HEK293 (cell line): ENCODE measurements at regions not wholly inside any gene's neighbourhood (a gene's known extent, or its start where the extent isn't known, plus 50 kb on each side); places are given as distances from the start of the nearest gene placed in this dataset.

Experiments used
- CTCF ChIA-PET: fragments of 350-600 bp; formaldehyde crosslinking; extraction: SDS; loops from one replicate; lab custom pipeline; 2021; ENCODE audit warnings: antibody characterized with exemption; lab: Yijun Ruan, JAX
- POLR2A ChIA-PET: fragments of 300-600 bp; formaldehyde crosslinking; extraction: SDS; loops from one replicate; lab custom pipeline; 2020; ENCODE audit warnings: antibody characterized with exemption, inconsistent platforms; lab: Yijun Ruan, JAX
- H3K27ac ChIP-seq: fragments of 200-500 bp; sonication (Bioruptor generic); 2 replicates; pipeline ENCODE4 v1.5.1; 2014; ENCODE audit warnings: low read depth, low read length, control low read depth, inconsistent platforms; ENCODE audit errors: extremely low read depth
- H3K36me3 ChIP-seq, 2 experiments: fragments of 200-500 bp in 1 of 2; sonication (Bioruptor generic) in 1 of 2; 1 replicate in 1 of 2; 2 replicates in 1 of 2; pipeline ENCODE4 v1.5.1; 2014 to 2017; ENCODE audit warnings: inconsistent platforms in 2 of 2, low read length in 2 of 2; ENCODE audit not compliant: control insufficient read depth in 2 of 2, insufficient read depth in 1 of 2
- H3K4me1 ChIP-seq: fragments of 200-500 bp; sonication (Bioruptor generic); 2 replicates; pipeline ENCODE4 v1.5.1; 2014; ENCODE audit warnings: mild to moderate bottlenecking, low read length, inconsistent platforms; ENCODE audit not compliant: control insufficient read depth, insufficient read depth
- H3K4me3 ChIP-seq: 2 replicates; pipeline ENCODE4 v1.5.1; 2011; ENCODE audit warnings: low read depth, mild to moderate bottlenecking, control low read depth, low read length, moderate library complexity
- H3K9me3 ChIP-seq: fragments of 200-500 bp; sonication (Bioruptor generic); 2 replicates; pipeline ENCODE4 v1.5.1; 2014; ENCODE audit warnings: low read depth, low read length, inconsistent platforms; ENCODE audit not compliant: control insufficient read depth, insufficient read depth
- HOXA7 ChIP-seq: sonication (generic); formaldehyde crosslinking; IDR thresholded peaks from 2 replicates; pipeline ENCODE4 v1.8.1; 2022; ENCODE audit warnings: missing genetic modification reagents, borderline replicate concordance
- MYNN ChIP-seq: fragments of 450-650 bp; formaldehyde crosslinking; IDR thresholded peaks from 2 replicates; pipeline ENCODE4 v1.5.1; 2016; ENCODE audit warnings: missing biosample characterization, missing genetic modification characterization, borderline replicate concordance
- PRDM1 ChIP-seq: fragments of 450-650 bp; formaldehyde crosslinking; IDR thresholded peaks from 2 replicates; pipeline ENCODE4; 2016; ENCODE audit warnings: missing biosample characterization, missing genetic modification characterization
- SALL2 ChIP-seq: fragments of 450-650 bp; formaldehyde crosslinking; IDR thresholded peaks from 2 replicates; pipeline ENCODE4 v1.5.0; 2017; ENCODE audit warnings: missing biosample characterization, mild to moderate bottlenecking, missing genetic modification characterization, borderline replicate concordance
- SP2 ChIP-seq: fragments of 450-650 bp; formaldehyde crosslinking; IDR thresholded peaks from 2 replicates; pipeline ENCODE4 v1.5.1; 2016; ENCODE audit warnings: missing biosample characterization, missing genetic modification characterization
- YY2 ChIP-seq: fragments of 450-650 bp; formaldehyde crosslinking; IDR thresholded peaks from 2 replicates; pipeline ENCODE4 v1.5.1; 2016; ENCODE audit warnings: missing biosample characterization, missing genetic modification characterization
- ZEB2 ChIP-seq: fragments of 450-650 bp; formaldehyde crosslinking; IDR thresholded peaks from 2 replicates; pipeline ENCODE4 v1.5.1; 2016; ENCODE audit warnings: missing biosample characterization, missing genetic modification characterization
- ZNF155 ChIP-seq: fragments of 450-650 bp; formaldehyde crosslinking; IDR thresholded peaks from 2 replicates; pipeline ENCODE4 v1.5.1; 2016; ENCODE audit warnings: missing biosample characterization, missing genetic modification characterization
- ZNF2 ChIP-seq: fragments of 450-650 bp; formaldehyde crosslinking; IDR thresholded peaks from 2 replicates; pipeline ENCODE4 v1.5.1; 2016; ENCODE audit warnings: missing biosample characterization, missing genetic modification characterization
- ZNF214 ChIP-seq: fragments of 450-650 bp; formaldehyde crosslinking; IDR thresholded peaks from 2 replicates; pipeline ENCODE4 v1.5.1; 2017; ENCODE audit warnings: missing biosample characterization, mild to moderate bottlenecking, missing genetic modification characterization, borderline replicate concordance
- ZNF433 ChIP-seq: fragments of 450-650 bp; formaldehyde crosslinking; IDR thresholded peaks from 2 replicates; pipeline ENCODE4 v1.5.1; 2016; ENCODE audit warnings: missing biosample characterization, missing genetic modification characterization, low read depth
- ZNF501 ChIP-seq: fragments of 450-650 bp; formaldehyde crosslinking; IDR thresholded peaks from 2 replicates; pipeline ENCODE4 v1.5.1; 2016; ENCODE audit warnings: missing biosample characterization, missing genetic modification characterization
- ZNF513 ChIP-seq: fragments of 450-650 bp; IDR thresholded peaks from 2 replicates; pipeline ENCODE4 v1.5.1; 2018; ENCODE audit warnings: missing biosample characterization, missing genetic modification characterization
- ZNF555 ChIP-seq: fragments of 450-650 bp; formaldehyde crosslinking; conservative IDR thresholded peaks from 2 replicates; pipeline ENCODE4 v1.5.1; 2017; ENCODE audit warnings: missing biosample characterization, mild to moderate bottlenecking, missing genetic modification characterization, inconsistent platforms
- ZNF558 ChIP-seq: fragments of 450-650 bp; formaldehyde crosslinking; IDR thresholded peaks from 2 replicates; pipeline ENCODE4 v1.5.1; 2016; ENCODE audit warnings: missing biosample characterization, missing genetic modification characterization
- ZNF621 ChIP-seq: fragments of 450-650 bp; formaldehyde crosslinking; IDR thresholded peaks from 2 replicates; pipeline ENCODE4 v1.5.1; 2017; ENCODE audit warnings: missing biosample characterization, missing genetic modification characterization
- ZNF670 ChIP-seq: fragments of 450-650 bp; formaldehyde crosslinking; IDR thresholded peaks from 2 replicates; pipeline ENCODE4 v1.5.1; 2016; ENCODE audit warnings: missing biosample characterization, missing genetic modification characterization, low read depth
- ZXDB ChIP-seq: fragments of 450-650 bp; formaldehyde crosslinking; IDR thresholded peaks from 2 replicates; pipeline ENCODE4 v1.5.1; 2016; ENCODE audit warnings: missing biosample characterization, missing genetic modification characterization
- TF ChIP-seq, protein P1 (sequence below): fragments of 450-650 bp; formaldehyde crosslinking; IDR thresholded peaks from 2 replicates; pipeline ENCODE4 v1.5.1; 2017; ENCODE audit warnings: missing biosample characterization, missing genetic modification characterization
- TF ChIP-seq, protein P2 (sequence below): sonication (generic); formaldehyde crosslinking; IDR thresholded peaks from 2 replicates; pipeline ENCODE4 v1.8.1; 2022; ENCODE audit warnings: mild to moderate bottlenecking, moderate library complexity, missing genetic modification reagents

DNA sequence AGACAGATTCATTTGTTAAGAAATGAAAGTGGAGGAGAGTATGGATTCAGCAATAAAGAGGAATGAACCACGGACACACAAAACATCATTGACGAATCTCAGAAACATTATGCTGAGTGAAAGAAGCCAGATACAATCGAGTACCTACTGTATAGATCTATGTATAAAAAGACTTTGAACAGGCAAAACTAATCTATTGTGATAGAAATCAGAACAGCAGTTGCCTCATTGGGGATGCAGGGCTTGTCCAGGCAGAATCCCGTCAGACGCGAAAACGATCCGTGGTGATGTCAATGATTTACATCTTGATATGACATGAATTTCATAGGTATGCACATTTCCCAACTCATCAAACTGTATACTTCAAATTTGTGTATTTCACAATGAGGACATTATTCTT is 265.2 kb downstream of the CBLN4 start (continued):
- TF ChIP-seq ZNF621 (tag by site-specific recombination) (no peak), ZNF214 (tag by site-specific recombination) (no peak), ZNF501 (tag by site-specific recombination) (no peak), ZEB2 (tag by site-specific recombination) (no peak)
- TF ChIP-seq, protein P1, sequence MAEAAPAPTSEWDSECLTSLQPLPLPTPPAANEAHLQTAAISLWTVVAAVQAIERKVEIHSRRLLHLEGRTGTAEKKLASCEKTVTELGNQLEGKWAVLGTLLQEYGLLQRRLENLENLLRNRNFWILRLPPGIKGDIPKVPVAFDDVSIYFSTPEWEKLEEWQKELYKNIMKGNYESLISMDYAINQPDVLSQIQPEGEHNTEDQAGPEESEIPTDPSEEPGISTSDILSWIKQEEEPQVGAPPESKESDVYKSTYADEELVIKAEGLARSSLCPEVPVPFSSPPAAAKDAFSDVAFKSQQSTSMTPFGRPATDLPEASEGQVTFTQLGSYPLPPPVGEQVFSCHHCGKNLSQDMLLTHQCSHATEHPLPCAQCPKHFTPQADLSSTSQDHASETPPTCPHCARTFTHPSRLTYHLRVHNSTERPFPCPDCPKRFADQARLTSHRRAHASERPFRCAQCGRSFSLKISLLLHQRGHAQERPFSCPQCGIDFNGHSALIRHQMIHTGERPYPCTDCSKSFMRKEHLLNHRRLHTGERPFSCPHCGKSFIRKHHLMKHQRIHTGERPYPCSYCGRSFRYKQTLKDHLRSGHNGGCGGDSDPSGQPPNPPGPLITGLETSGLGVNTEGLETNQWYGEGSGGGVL = no peak

DNA sequence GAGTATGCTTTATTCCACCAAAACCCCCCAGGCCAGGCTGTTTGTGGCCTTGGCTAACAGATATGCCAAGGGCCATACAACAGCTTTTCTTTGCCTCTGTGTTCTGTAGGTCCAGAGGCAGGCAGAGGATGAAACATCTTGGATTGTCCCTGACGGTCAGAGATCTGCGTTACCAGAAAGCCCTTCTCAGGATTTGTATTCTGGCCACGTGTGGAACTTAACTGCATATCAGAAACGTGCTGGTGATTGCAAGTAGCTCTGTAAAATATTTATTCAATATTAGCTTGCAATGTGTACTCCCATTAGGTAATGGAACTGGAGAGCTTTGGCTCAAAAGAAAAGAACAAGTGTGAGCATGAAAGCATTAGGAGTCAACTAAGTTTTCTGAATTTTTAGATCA is 275.0 kb downstream of the CBLN4 start:
- no peak overlapping the region for H3K4me3 ChIP-seq
- H3K27ac ChIP-seq = no peak overlapping the region
- no peaks in the 10 kb centered on the region for H3K36me3 ChIP-seq
- no peaks in the 10 kb centered on the region for H3K4me1 ChIP-seq
- ChIA-PET CTCF (no interaction called here), POLR2A (no interaction called here)
- H3K9me3 ChIP-seq = no peaks in the 10 kb centered on the region
- TF ChIP-seq SP2 = no peak
- TF ChIP-seq ZNF513 (tag by site-specific recombination) = no peak

DNA sequence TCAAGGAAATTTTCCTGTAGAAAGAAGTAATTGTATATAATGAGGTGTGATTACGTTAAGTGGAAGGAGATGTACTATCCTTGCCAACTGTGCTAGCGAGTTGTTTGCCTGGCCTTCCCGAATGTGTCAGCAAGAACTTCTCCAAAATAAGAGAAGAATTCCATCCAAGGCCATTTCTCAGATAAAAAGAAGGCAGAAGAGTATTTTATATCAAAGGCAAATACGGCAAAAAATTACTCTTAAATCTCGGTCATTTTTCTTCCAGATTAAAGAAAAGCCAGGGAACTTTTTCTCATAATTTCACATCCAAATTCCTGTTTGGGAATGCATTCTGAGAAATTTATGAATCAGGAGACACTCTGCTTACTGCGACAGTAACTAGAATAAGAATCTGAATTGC is 290.6 kb downstream of the CBLN4 start:
- POLR2A ChIA-PET = interaction anchor here (0.5 kb wide), 1 partner anchor 113 kb away, joined by 3 read pairs; no protein-coding TSS in a partner anchor
- no peak overlapping the region for H3K4me3 ChIP-seq
- no peaks in the 10 kb centered on the region for H3K36me3 ChIP-seq
- CTCF ChIA-PET = interaction anchor here (0.6 kb wide), 1 partner anchor 104 kb away, joined by 3 read pairs; no protein-coding TSS in a partner anchor
- no peak overlapping the region for H3K27ac ChIP-seq
- TF ChIP-seq MYNN (tag by site-specific recombination) (no peak), ZNF555 (tag by site-specific recombination) (no peak), ZXDB (tag by site-specific recombination) (no peak), ZNF433 (tag by site-specific recombination) (no peak), ZNF670 (tag by site-specific recombination) (no peak), SP2 (no peak)
- H3K4me1 ChIP-seq = no peaks in the 10 kb centered on the region
- H3K9me3 ChIP-seq = no peaks in the 10 kb centered on the region

DNA sequence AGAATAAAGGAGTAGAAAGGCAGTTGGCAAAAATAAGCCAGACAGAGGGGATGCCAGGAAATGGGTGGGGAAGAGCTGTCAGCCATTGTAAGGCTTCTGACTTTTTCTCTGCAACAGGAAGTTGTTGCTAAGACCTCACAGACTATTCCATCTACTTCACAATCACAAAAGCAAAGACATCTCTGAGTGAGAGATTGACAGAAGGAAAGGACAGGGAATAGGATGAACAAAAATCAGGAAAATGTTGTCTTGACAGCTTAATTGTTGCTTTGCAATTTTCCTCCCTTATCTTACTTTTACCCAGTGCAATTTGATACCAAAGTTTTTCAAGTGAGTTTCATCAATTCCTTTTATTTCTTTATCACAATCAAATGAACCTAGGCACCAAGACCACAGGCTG is 291.2 kb downstream of the CBLN4 start:
- ChIA-PET POLR2A (no interaction called here), CTCF (no interaction called here)
- TF ChIP-seq PRDM1 (no peak), ZNF155 (tag by site-specific recombination) (no peak), HOXA7 (CRISPR knock-in tag) (no peak), ZNF2 (tag by site-specific recombination) (no peak), YY2 (tag by site-specific recombination) (no peak), ZNF558 (tag by site-specific recombination) (no peak), SALL2 (no peak)
- TF ChIP-seq, protein P2, sequence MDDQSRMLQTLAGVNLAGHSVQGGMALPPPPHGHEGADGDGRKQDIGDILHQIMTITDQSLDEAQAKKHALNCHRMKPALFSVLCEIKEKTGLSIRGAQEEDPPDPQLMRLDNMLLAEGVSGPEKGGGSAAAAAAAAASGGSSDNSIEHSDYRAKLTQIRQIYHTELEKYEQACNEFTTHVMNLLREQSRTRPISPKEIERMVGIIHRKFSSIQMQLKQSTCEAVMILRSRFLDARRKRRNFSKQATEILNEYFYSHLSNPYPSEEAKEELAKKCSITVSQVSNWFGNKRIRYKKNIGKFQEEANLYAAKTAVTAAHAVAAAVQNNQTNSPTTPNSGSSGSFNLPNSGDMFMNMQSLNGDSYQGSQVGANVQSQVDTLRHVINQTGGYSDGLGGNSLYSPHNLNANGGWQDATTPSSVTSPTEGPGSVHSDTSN = no peak
- Histone ChIP-seq H3K4me1 (no peaks in the 10 kb centered on the region), H3K4me3 (no peak overlapping the region), H3K27ac (no peak overlapping the region), H3K36me3 (no peaks in the 10 kb centered on the region), H3K9me3 (no peaks in the 10 kb centered on the region)
